ENCODE measurements at regions not wholly inside any gene's neighbourhood (a gene's known extent, or its start where the extent isn't known, plus 50 kb on each side); places are given as distances from the start of the nearest gene placed in this dataset.

DNA sequence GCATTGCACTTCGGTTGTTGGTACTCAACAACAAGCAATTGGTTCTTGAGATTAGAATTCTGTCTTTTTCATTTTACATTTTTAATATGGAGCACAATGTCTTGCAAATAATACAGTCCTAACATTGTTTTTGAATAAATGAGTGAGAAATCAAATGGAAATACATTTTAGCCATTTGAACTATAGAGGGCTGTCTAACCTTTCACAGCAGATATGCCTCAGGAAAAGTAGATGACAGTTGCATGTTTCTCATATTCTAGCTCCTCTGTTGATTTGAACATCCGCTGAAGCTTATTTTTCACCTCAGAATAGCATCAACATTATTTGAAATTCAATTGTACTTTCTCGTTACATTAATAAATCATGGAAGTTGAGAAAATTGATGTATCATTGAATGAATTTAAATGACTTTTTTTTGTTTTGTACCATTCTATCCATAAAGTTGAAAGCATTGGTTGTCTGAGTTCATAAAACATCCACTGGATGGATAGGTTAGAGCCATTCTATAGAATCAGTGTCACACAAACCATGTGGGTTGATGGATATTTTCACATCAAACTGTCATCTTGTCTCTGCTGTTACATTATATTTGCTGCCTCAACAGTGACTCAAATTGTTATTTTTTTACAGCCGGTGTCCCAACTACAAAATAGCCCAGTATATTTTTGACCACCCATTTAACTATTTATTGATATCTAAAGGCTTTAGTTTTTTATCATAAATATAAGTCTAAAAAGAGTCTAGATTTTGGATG lies 928.3 kb downstream of the NSUN3 start:
- no peak for DNase-seq (ENCODE audit: low spot score)

DNA sequence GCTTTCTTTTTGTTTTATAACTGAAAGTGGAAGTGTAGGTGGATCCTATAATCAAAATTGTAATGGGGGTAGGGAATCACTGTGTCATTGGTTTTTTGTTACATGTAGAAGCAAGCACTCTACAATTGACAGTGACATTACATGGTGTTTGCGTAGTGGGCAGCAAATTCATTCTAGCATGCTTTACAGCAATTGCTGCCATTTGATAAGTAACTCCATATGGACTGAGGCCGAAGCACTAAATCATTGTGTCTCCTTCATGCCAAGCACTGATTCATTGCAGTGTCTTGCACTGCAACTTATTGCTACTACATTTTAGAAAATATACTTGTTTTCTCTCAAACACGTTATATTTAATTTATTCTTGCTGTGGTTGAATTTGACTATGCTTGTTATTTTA lies 933.9 kb downstream of the NSUN3 start:
- no peak for DNase-seq (ENCODE audit: low spot score)

- DNase-seq (ENCODE audit: low spot score), result no peak
Observed at GRCh38 chr3:95002438-95003046, 939.7 kb downstream of the NSUN3 start.

GRCh38 chr3:95028688-95029087 lies 965.8 kb downstream of the NSUN3 start:
- no peak for DNase-seq (ENCODE audit: low spot score)

- DNase-seq (ENCODE audit: low spot score), result no peak
Observed at GRCh38 chr3:95029644-95030043, 966.8 kb downstream of the NSUN3 start.

DNA sequence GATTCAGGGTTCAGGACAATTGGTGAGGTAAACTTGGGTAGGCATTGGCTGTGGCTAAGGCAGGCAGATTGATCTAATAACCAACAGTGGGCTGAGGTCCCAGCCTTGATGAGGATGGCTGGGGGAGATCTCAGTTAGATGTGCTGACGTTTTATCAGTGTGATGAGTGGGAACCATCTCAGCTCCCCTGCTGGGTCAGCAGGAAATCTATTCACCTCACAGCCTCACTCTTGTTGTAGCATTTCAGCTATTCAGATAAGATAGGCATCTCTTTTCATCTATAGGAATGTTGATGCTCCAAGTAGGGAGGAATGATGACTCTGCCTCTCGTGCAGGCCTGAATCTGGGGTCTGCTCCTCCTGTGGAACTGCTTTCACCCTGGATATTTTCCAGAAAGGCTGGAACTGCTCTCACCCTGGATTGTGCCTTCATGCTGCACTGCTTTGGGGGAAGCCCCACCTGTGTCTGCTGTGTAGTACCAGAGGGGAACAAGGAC lies 973.7 kb downstream of the NSUN3 start:
- no peak for DNase-seq (ENCODE audit: low spot score)

DNA sequence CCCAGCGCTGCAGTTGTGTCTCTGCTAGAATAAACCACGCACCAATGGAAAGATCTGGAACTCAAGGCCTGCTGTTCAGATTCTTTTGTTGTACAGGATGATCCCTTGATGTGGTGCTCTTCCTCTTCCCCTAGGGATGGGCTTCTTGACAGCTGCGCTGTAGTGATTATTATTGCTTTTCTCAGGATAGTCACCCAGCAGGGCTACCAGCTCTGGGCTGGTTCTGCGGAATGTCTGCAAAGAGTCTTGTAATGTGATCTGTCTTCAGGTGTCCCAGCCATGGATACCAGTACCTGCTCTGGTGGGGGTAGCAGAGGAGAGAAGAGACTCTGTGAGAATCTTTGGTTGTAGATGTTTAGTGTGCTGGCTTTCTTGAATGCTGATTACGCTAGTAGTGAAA lies 974.2 kb downstream of the NSUN3 start:
- DNase-seq (ENCODE audit: low spot score), result no peak

DNA sequence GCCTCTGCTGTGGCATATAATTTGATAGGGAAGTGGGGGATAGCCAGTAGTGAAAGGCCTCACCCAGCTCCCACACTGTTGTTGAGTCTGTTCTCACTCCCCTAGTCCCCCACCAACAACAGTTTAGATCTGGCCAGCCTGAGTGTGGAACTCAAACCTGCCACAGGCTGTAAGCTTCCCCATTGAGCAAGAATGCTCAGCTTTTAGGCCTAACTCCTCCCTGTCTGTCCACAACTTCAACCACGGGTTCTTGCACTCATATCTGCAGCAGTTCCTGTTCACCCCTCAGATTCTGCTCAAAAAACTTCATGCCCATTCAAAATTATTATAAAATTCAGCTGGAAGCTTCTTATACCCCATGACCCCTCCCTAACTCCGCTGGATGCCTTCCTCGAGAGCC lies 975.1 kb downstream of the NSUN3 start:
- DNase-seq (ENCODE audit: low spot score), result no peak

- no peak for DNase-seq (ENCODE audit: low spot score)
Observed at GRCh38 chr3:95044101-95044500, 981.2 kb downstream of the NSUN3 start.

DNA sequence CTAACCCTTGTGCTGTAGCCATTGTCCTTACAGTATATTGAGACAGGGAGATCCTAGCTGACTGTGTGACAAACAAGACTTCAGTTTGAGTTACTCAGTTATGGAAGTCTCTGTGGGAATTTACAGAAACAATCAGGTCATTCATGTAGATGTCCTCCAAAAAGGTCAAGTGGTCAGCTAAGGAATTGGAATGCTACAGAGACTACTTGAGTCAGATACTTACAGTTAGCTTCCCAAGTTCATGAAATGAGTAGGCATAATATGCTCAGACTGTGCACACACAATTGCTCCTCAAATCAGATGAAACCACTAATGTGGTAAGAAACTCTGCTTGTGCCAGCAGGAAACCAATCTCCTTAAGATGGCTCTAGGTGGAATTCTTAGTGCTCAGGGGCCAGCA lies 985.7 kb downstream of the NSUN3 start:
- DNase-seq (ENCODE audit: low spot score), result no peak

DNA sequence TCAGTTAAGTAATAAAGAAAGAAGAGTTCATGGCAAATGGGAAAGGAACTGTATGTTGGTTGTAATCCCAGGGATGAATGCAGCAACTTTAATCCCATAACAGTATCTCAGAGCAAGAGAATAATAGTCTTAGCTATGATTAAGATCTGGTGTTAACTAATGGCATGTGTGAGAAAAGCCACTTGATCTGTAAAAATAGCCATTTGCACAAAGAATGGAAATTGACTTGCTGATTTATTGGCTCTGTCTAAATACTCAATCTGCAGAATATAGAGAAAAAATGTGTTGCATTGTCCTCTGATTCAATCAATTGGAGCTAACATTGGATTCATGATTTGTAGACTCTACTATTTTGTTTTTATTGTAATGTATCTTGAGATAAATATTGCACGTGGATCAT lies 987.0 kb downstream of the NSUN3 start:
- no peak for DNase-seq (ENCODE audit: low spot score)

- no peak for DNase-seq (ENCODE audit: low spot score)
Observed at GRCh38 chr3:95055288-95055687, 992.4 kb downstream of the NSUN3 start.

DNA sequence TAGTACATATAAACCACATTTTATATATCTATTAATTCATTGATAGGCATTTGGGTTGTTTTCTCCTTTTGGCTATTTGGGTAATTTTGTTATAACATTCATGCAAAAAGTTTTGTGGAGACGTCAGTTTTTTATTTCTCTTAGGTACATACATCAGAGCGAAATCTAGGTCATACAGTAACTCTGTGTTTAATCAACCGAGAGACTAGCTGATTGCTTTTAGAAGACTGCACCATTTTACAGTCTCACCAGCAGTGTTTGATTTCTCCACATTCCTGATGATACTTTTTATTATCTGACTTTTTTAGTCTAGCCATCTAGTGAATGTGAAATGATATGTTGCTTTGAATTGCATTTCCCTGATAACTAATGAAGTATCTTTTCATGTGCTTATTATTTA lies 1019.3 kb downstream of the NSUN3 start:
- DNase-seq (ENCODE audit: low spot score), result no peak

DNA sequence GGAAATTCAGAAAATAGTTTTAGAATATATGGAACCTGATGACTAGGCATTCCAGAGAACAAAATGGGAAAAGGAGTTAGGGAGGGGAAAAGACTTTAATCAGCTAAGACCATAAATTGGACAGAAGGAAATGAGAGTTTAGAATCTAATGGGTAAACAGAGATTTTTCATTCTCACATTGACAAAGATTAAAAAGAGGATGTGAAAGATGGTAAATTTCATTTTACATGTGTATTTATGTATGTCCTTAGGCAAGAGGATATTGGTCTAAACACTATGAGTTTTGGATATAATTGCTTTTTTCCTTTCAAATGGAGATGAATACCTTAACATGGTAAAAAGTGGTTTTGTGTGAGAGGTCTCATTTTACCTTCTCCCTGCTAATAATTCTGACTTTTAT lies 1021.9 kb downstream of the NSUN3 start:
- no peak for DNase-seq (ENCODE audit: low spot score)

- no peak for DNase-seq (ENCODE audit: low spot score)
Observed at GRCh38 chr3:95088464-95088863, 1025.6 kb downstream of the NSUN3 start.

DNA sequence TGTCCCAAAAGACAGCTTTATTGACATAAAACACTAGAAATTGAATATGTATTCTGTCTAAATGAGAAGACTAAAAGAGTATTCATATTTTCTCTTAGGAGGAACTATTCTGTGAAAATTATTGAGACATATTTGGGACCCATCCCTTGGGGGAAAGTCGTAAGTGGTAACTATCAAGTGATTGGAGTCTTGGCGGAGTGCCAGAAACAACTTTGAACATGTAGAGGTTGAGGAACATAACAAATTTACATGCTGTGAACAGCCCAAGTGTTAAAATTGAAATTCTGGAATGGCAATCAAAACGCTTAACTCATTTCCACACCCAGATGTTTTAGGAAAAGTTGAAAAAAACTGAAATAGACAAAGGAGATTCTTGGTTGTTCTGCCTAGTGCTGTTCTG lies 1034.6 kb downstream of the NSUN3 start:
- DNase-seq (ENCODE audit: low spot score), result no peak

- DNase-seq (ENCODE audit: low spot score), result no peak
Observed at GRCh38 chr3:95120921-95121320, 1058.1 kb downstream of the NSUN3 start.

GRCh38 chr3:95123104-95123503 lies 1060.2 kb downstream of the NSUN3 start:
- no peak for DNase-seq (ENCODE audit: low spot score)

GRCh38 chr3:95134693-95135413 lies 1072.0 kb downstream of the NSUN3 start:
- no peak for DNase-seq (ENCODE audit: low spot score)

DNA sequence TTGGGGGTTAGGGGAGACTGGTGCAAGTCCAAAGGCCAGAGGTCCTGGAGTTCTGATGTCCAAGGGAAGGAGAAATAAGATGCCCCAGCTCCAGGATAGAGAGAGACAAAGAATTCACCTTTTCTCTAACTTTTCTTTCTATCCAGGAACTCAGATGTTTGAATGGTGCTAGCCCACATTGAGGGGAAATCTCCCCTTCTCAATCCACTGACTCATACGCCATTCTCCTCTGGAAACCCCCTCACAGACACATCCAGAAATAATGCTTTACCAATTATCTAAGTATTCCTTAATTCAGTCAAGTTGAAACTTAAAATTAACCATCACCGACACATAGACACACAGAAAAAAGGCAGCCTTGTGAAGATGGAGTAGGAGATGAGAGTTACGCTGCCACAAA lies 1085.2 kb downstream of the NSUN3 start:
- DNase-seq (ENCODE audit: low spot score), result no peak

DNA sequence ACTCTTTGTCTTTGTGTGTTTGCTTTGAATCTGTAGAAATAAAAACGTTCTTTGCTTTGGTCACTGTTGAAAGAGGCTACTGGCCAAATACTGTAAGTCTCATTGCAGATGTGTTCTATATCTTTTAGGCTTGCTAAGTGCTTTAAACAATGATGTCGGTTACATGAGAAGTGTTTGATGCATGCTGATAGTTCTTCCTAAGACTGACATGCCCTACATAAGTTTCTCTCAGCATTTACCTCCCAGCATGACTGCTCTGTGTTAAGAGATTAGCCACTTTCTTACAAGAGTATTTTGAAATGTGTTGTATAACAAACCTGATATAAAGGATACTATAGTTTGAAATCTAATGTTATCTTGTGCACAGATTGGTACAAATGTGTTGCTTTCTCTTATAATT lies 1088.7 kb downstream of the NSUN3 start:
- no peak for DNase-seq (ENCODE audit: low spot score)

DNA sequence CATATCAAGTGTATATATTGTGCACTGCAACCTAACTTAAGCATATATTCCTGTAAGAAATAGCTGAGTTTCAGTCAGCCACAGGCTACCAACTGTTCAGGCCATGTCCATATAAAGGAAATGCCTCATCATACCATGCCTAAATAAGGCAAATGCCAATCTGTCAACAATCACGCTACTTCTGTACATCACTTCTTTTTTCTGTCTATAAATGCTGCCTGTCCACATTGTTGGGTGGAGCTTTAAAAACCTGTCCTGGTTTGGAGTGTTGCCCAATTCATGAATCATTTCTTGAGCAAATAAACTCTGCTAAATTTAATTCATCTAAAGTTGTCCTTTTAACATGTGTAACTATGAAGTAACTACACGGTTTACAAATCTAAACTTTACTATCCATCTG lies 1091.9 kb downstream of the NSUN3 start:
- no peak for DNase-seq (ENCODE audit: low spot score)

- DNase-seq (ENCODE audit: low spot score), result no peak
Observed at GRCh38 chr3:95162794-95163193, 1099.9 kb downstream of the NSUN3 start.
